ENCODE measurements at regions not wholly inside any gene's neighbourhood (a gene's known extent, or its start where the extent isn't known, plus 50 kb on each side); places are given as distances from the start of the nearest gene placed in this dataset.

- no peak overlapping the region for H2AFZ ChIP-seq (ENCODE audit: low read length)
- no peaks in the 10 kb centered on the region for H4K20me1 ChIP-seq (replicated peaks in 1 of 2; ENCODE audit: control insufficient read depth in 1 of 2, insufficient read depth in 2 of 2, low read length in 2 of 2)
- no peak overlapping the region for H3K23ac ChIP-seq (ENCODE audit: insufficient read length)
- H3K4me3 ChIP-seq (ENCODE audit: extremely low read depth in 1 of 4, insufficient read depth in 2 of 4, low read depth in 3 of 4, low read length in 4 of 4): no peak overlapping the region
- no peak overlapping the region for H3K27ac ChIP-seq (ENCODE audit: low read depth, low read length)
- H3K79me2 ChIP-seq (ENCODE audit: control insufficient read depth in 1 of 2, insufficient read depth in 2 of 2, low read length in 2 of 2): peaks cover 0 to 2% of the 10 kb centered on the region in 2 experiments; a peak in 1 of 4 replicates
- no peak overlapping the region for H3K9ac ChIP-seq (replicated peaks in 1 of 4; ENCODE audit: extremely low read depth in 1 of 4, low read depth in 3 of 4, low read length in 3 of 4)
- DNase-seq (ENCODE audit: low read depth in 1 of 2, low spot score in 2 of 2): no peak
- H2BK20ac ChIP-seq (ENCODE audit: low read length): no peak overlapping the region
- H3K56ac ChIP-seq (replicated peaks; ENCODE audit: insufficient read length, low read depth, low read length): no peak overlapping the region
- H3K4ac ChIP-seq (replicated peaks; ENCODE audit: insufficient read length, low read depth, low read length): no peak overlapping the region
- H4K8ac ChIP-seq (ENCODE audit: extremely low read depth, insufficient read depth, low read length): no peak overlapping the region
- no peak overlapping the region for H4K91ac ChIP-seq (replicated peaks; ENCODE audit: insufficient read length, low read length)
- no peak overlapping the region for H2BK120ac ChIP-seq (replicated peaks; ENCODE audit: low read depth, low read length)
- no peaks in the 10 kb centered on the region for H3K79me1 ChIP-seq (ENCODE audit: low read depth, low read length)
- H2BK5ac ChIP-seq (ENCODE audit: low read depth, low read length): no peak overlapping the region
- H3K27me3 ChIP-seq (replicated peaks in 1 of 4; ENCODE audit: control insufficient read depth in 3 of 4, extremely low read depth in 1 of 4, insufficient read depth in 3 of 4, low read length in 3 of 4): no peaks in the 10 kb centered on the region
- no peak overlapping the region for H2BK15ac ChIP-seq (ENCODE audit: low read length)
- no peak for FAIRE-seq
- CTCF ChIA-PET (ENCODE audit: partially characterized antibody): interaction anchor here (15.0 kb wide), 1 partner anchor 140 kb away, joined by 195 read pairs; no protein-coding TSS in a partner anchor
- no peak overlapping the region for H3K14ac ChIP-seq (ENCODE audit: insufficient read length)
- no peaks in the 10 kb centered on the region for H3K23me2 ChIP-seq (ENCODE audit: low read depth, low read length)
- no peak overlapping the region for H3K18ac ChIP-seq (ENCODE audit: extremely low read depth, low read length)
- H3K36me3 ChIP-seq (ENCODE audit: control insufficient read depth in 2 of 4, insufficient read depth in 4 of 4, low read length in 3 of 4): no peaks in the 10 kb centered on the region
- no peak overlapping the region for H2BK12ac ChIP-seq (ENCODE audit: low read depth, low read length)
- no peak overlapping the region for H4K5ac ChIP-seq (ENCODE audit: insufficient read length, low read depth, low read length)
- POLR2A ChIA-PET (ENCODE audit: partially characterized antibody): no interaction called here
- 91% methylated on average over 5 of the region's 5 CpGs; no CpG with 5 or more reads in 1 of the 2 experiments for WGBS, 2 experiments (ENCODE audit: extremely low coverage in 1 of 2, insufficient coverage in 1 of 2, insufficient read length in 1 of 2, insufficient replicate concordance in 2 of 2, low coverage in 1 of 2, low lambda C conversion rate in 2 of 2, missing lambda C conversion rate in 1 of 2)
- H2AK5ac ChIP-seq (ENCODE audit: low read depth, low read length): no peak overlapping the region
- no peak overlapping the region for H3K4me2 ChIP-seq (ENCODE audit: insufficient read depth in 1 of 2, low read depth in 2 of 2, low read length in 2 of 2)
- peaks cover 0 to 5% (median 1%) of the 10 kb centered on the region in 4 experiments; a peak in 1 of 7 replicates for H3K4me1 ChIP-seq (replicated peaks in 1 of 4; ENCODE audit: control insufficient read depth in 3 of 4, insufficient read depth in 4 of 4, low read length in 3 of 4)
- H3K9me3 ChIP-seq (ENCODE audit: insufficient read depth in 2 of 2, low read depth in 1 of 2, low read length in 1 of 2): no peaks in the 10 kb centered on the region
- TF ChIP-seq RFX5 (IDR thresholded peaks at IDR 0.05; ENCODE audit: borderline replicate concordance, low read depth, low read length) (no peak), MAX (IDR thresholded peaks at IDR 0.05) (no peak), RAD21 (IDR thresholded peaks at IDR 0.05 in 1 of 2, conservative IDR thresholded peaks at IDR 0.05 in 1 of 2; ENCODE audit: low read depth in 2 of 2, low read length in 2 of 2) (no peak), BCL11A (IDR thresholded peaks at IDR 0.05; ENCODE audit: low read depth in 2 of 2, low read length in 2 of 2) (no peak), ZNF274 (IDR thresholded peaks at IDR 0.05; ENCODE audit: borderline replicate concordance, extremely low read depth, low read length) (no peak), POU5F1 (IDR thresholded peaks at IDR 0.05; ENCODE audit: low read depth, low read length) (no peak), SP2 (IDR thresholded peaks at IDR 0.05; ENCODE audit: low read length) (no peak), CHD1 (IDR thresholded peaks at IDR 0.05; ENCODE audit: low read depth, low read length) (no peak), HDAC2 (IDR thresholded peaks at IDR 0.05; ENCODE audit: borderline replicate concordance in 1 of 2, low read depth in 2 of 2, low read length in 2 of 2) (no peak), SUZ12 (IDR thresholded peaks at IDR 0.05; ENCODE audit: low read length) (no peak), TAF1 (IDR thresholded peaks at IDR 0.05; ENCODE audit: low read depth, low read length) (no peak), KDM1A (IDR thresholded peaks at IDR 0.05; ENCODE audit: borderline replicate concordance, low read length) (no peak), ATF2 (IDR thresholded peaks at IDR 0.05; ENCODE audit: low read length) (no peak)
These were observed 223.0 kb upstream of the DMRT1 start for GRCh38 chr9:618478-618877.

All from H1 (cell line).